Astrocyte of the cerebellum (primary cell): ENCODE measurements at regions not wholly inside any gene's neighbourhood (a gene's known extent, or its start where the extent isn't known, plus 50 kb on each side); places are given as distances from the start of the nearest gene placed in this dataset.

Experiments
- DNase-seq: peaks from one replicate; pipeline ENCODE4 v3.0.0-alpha.2; 2011; ENCODE audit warnings: low read depth
- H3K4me3 ChIP-seq: 2 replicates; pipeline ENCODE4 v1.5.1; 2011; ENCODE audit warnings: mild to moderate bottlenecking, low read depth, low read length, moderate library complexity
- CTCF ChIP-seq: IDR thresholded peaks from 2 replicates; pipeline ENCODE4 v1.5.1; 2012; ENCODE audit warnings: low read length, low read depth, moderate library complexity, mild to moderate bottlenecking; ENCODE audit errors: missing control alignments
- in situ Hi-C: cut with HindIII; loops from 2 replicates; pipeline ENCODE4 v1.10.0; 2017; ENCODE audit warnings: low sequenced_read_pairs

DNA sequence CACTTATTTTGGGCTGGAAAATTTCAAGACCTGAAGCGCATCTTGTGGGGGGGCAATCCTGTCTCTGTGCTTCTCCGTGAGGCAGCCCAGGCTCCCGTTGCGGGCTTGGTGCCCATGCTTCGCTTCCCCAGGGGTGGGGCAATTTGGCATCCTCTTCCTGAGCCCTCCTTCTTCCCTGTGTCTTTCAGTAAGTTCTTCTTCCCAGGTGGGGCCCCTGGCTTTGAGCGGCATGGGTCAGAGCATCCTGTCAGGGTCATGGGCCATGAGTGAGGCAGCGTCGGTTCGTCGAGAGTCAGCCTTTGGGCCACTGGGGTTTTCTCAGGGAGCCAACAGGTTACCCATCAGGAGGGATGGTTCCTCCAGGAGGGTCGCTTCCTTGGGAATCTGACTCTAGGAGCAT lies 200.7 kb downstream of the UBE3A start:
- DNase-seq: no peak
- H3K4me3 ChIP-seq: no peak overlapping the region
- in situ Hi-C loops: no loop called here
- TF ChIP-seq CTCF: no peak

DNA sequence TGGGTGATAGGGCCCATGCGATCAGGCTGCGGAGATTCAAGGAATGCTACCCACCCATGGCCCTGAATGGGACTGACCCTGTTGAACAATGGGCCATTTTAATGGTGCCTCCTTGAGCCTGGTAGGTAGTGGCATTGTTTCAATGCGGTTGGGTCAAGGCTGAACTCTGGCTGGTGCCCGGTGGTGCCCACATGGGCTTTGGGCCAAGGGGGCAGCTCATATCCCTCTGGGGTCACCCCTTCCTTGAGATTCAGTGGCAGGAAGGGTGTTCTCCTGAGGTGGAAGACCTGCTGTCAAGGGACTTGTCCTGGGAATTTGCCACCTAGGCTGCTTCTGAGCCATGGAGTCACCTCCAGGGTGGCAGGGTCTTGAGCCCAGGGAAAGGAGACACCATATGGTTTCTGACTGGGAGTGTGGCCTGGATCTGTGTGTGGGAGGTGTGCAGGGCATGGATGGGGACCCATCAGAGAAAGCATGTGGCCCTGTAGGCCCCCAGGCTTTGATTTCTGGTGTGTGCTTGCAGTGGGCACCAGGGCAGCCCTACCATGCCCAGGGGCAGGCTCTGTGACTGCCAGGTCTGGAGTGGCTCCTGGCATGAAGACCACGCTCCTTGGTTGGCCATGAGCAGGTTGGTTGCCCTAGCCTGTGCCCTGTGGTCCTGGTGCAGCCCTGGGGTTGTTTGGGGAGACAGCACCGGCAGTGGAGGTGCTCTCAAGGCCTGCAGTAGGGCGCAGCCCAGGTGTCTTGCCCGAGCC lies 199.9 kb downstream of the UBE3A start:
- in situ Hi-C loops: no loop called here
- no peak for TF ChIP-seq CTCF
- H3K4me3 ChIP-seq: no peak overlapping the region
- no peak for DNase-seq

DNA sequence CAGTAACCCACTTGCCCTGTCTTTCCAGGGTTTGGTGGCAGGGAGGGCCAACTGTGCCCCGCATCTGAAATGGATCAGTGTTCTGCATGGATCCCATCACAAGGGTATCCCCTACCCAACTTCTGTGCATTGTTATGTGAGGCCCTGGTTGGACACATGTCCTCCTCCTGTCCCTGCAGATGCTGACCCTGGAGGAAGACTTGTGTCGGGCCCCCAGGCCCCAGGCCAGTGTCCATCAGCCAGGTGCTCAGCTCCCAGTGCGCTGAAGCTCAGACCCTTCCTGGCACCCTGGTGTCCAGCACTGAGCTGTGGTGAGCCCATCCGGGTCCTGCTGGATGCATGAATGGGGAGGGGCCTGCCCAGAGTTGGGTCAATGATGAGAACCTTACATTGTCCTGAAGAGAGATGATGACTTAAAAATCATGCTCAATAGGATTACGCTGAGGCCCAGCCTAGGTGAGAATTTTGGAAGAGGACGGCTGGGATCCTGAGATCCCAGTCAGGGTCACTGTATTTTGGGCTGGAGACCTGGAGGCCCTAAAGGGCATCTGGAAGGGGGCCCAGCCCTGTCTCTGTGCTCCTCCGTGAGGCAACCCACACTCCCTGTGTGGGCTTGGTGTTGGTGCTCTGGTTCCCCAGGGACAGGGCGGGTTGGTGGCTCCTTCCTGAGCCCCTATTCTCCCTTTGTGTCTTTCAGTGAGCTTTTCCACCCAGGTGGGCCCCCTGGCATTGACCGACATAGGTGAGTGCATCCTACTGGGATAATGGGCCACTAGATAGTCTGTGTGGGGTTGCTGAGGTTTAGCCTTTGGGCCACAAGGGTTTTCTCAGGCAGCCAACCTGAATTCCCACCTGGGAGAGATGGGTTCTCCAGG lies 199.1 kb downstream of the UBE3A start:
- no peak for TF ChIP-seq CTCF
- DNase-seq: no peak
- H3K4me3 ChIP-seq: no peak overlapping the region
- in situ Hi-C loops: no loop called here

DNA sequence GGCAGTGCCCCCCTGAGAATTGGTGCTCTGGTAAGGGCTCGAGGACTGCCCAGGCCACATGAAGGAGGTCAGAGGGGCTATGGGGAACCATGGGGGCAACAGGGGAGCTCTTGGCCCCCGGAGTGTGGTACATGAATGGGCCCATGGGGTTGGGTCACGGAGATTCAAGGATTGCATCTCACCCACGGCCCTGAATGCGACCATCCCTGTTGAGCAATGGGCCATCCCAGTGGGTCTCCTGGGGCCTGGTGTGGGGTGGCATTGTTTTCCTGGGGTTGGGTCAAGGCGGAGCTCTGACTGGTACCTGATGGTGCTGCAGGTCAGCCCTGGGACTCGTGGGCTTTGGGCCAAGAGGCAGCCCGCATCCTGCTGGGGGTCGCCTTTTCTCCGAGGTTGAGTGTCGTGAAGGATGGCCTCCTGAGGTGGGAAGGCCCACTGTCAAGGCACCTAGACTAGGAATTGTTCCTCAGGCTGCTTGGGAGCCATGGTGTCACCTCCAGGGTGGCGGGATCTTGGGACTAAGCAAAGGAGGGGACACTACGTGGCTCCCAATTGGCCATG lies 198.3 kb downstream of the UBE3A start:
- in situ Hi-C loops: no loop called here
- no peak for TF ChIP-seq CTCF
- no peak overlapping the region for H3K4me3 ChIP-seq
- DNase-seq: no peak

DNA sequence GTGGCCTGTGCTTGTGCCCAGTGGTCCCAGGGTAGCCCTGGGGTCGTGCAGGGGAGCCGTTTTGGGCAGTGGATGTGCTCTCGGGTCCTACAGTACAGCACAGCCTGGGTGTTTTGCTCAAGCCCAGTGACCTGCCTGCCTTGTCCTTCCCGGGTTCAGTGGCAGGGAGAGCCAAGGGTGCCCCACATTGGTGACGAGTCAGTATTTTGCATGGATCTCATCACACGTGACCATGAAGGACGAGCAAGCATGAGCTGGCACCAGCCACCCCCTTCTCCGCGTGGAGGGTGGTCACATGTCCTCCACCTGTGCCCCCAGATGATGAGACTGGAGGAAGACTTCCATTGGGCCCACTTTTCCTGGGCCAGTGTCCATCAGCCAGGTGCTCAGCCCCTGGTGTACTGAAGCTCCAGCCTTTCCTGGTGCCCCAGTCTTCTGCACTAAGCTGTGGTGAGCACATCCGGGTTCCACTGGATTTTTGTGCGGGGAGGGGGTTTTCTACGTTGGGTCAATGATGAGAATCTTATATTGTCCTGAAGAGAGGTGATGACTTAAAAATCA lies 197.5 kb downstream of the UBE3A start:
- no peak for TF ChIP-seq CTCF
- H3K4me3 ChIP-seq: no peak overlapping the region
- in situ Hi-C loops: no loop called here
- DNase-seq: no peak

GRCh38 chr15:25242166-25242879 lies 196.5 kb downstream of the UBE3A start:
- no peak overlapping the region for H3K4me3 ChIP-seq
- no peak for DNase-seq
- no peak for TF ChIP-seq CTCF
- in situ Hi-C loops: no loop called here
